ENCODE measurements at regions not wholly inside any gene's neighbourhood (a gene's known extent, or its start where the extent isn't known, plus 50 kb on each side); places are given as distances from the start of the nearest gene placed in this dataset.

DNA sequence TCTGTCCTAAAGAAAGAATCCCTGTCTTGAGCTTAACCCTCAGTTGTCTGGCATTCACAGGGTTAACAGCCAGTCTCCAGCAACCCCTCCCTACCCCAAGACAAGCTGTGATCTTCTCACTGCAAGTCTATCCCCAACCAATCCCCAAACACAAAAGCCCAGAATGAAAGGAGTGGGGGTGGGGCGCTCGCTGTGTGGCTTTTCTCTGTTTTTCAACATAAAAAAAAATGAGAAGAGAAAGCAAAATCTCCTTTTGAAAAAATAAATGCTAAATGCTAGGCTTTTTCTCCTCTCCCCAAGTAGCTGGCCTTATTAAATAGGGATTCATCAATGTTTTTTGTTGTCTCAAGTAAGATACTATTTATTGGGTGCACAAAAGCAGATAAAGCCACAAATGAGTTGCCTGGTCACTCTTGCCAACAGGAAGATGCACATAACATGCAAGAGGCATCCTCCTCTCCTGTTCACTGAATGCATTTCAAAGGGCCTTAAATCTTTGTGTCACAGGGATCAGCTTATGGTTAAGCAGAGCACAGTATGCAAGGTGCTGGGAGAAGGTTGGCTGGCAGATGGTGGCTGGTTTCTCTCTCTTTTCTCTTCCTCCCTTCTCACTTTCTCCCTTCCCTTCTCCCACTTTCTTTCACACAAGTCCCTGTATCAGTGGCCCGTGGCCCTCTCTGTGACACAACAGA lies 225.6 kb downstream of the CMPK2 start:
- DNase-seq: no peak

DNA sequence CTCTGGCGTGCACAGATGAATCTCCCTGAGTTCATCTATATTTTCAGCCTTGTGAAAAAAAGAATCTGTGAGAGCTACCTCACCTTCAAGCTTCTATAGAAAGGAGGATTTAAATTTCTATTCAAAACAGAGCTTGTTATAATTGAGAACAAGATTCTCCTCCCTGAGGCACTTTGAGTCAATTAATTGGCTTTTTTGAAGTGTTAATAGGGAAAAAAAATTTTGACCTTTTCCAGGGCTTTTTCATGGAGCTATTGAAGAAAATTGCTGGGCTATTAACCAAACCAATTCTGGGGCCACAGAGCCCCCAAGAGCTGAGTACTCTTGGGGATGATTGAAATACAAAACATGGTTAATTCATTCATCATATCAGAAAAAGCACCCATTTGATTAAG lies 225.1 kb downstream of the CMPK2 start:
- DNase-seq: no peak

DNA sequence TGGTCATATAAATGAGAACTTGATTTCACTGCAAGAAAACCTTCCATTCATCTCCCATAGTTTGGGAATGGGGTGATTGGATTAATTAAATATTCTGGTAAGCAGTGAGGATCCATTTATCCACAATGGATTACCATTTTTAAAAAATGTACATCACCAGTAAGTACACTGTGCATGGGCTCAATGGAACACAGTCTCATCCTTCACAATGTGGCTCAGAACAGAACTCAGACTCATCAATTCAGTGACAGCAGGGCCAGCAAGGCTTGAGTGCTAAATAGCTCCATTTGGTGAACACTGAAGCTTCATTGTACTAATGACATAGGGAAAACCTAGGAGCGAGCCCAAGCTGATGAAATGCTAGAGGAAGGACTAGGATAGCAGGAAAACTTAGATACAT lies 223.8 kb downstream of the CMPK2 start:
- DNase-seq: no peak

DNA sequence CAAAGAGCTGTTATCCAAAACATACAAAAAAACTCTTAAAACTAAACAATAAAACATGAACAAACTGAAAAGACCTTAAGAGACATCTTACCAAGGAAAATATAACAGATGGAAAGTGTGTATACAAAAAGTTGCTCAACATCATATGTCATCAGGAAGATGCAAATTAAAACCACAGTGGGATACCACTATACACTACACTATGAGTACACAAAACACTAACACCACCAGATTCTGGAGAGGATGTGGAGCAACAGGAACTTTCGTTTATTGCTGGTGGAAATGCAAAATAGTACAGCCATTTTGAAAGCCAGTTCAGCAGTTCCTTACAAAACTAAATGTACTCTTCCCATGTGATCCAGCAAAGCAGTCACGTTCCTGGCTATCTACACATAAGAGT lies 221.4 kb downstream of the CMPK2 start:
- no peak for DNase-seq

DNA sequence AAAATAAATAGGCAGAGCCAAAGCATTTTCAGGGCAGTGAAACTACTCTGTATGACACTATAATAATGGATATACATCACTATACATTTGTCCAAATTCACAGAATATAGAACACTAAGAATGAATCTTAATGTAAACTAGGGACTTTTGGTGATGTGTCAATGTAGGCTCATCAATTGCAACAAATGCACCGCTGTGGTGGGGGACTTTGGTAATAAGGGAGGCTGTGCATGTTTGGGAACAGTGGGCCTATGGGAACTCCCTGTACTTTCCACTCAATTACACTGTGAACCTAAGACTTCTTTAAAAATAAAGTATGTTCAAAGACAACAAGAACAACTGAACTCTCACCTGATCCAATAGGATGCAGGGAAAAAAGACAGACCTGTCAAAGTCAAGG lies 220.7 kb downstream of the CMPK2 start:
- DNase-seq: no peak

DNA sequence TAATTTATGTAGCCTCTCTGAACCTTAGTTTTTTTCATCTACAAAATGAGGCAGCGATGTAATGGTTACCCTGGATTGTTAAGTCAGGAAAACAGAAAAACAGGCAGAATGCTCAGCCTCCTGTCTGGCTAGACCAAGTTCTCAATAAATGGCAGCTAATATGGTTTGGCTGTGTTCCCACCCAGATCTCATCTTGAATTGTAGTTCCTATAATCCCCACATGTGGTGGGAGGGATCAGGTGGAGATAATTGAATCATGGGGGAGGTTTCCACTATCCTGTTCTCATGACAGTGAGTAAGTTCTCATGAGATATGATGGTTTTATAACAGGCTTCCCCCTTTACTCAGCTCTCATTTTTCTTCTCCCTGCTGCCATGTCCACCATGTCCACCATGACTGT lies 220.0 kb downstream of the CMPK2 start:
- DNase-seq: no peak

DNA sequence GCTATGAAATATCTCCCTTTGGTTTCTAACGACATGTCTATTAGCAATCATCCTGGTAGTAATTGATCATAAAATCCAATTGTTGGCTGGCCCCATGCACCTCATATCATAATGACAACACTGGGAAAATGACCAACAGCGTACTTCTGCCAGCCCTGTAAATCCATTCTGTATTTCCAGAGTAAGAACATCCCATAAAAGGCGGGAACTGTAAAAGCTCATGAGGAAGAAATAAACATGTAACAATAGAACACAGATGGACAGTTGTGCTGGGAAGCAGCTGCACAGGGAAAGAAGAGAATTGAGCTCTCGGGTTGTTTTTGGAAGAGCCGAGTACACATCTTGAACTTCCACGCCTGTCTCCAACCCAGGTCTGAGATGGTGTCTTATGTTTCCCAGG lies 218.7 kb downstream of the CMPK2 start:
- DNase-seq: no peak

DNA sequence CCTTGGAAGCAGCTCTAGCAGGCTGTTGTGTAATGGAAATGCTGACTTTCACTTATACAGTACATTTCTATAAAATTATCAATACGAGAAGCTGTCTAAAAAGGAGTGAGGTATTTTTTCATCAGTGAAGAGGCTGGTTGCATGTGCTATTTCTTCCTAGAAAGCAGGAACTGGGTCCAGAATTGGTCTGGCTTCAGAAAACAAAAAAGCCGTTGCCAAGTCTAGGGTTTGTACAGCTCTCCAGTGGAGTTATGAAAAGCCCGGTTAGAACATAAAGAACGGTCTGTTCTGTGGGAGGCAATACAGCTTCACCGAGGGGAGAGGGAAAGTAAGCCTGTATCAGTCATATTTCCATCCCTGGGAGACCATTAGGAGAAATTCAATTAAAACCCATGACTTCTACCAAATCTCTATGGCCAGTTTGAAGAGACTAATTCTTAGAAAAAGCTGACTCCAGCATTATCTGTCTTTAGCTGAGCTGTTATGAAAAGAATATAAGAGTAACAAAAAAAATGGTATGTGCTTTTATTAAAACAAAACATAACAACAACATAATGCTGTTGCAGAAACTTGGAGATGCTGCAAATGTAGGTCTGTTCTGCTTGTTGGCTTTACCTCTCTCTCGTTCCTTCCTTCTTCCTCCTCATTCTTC lies 217.0 kb downstream of the CMPK2 start:
- DNase-seq: no peak

DNA sequence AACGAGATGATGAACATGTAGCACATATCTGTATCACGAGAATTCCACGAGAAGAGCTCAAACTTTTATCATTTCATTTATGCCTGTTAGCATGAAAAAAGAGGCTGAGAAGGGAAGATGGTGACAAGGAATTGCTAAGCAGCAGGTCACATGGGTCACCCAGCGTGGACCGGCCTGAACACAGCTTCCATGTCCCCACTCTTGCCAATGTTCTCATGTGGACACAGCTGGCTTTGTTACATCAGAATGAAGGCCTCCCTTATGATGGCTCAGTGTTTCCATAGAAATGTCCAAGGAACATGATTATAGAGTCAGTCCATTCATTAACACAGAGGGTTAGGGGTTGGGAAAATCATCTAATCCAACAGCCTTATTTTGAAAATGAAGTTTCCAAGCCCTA lies 215.4 kb downstream of the CMPK2 start:
- no peak for DNase-seq

DNA sequence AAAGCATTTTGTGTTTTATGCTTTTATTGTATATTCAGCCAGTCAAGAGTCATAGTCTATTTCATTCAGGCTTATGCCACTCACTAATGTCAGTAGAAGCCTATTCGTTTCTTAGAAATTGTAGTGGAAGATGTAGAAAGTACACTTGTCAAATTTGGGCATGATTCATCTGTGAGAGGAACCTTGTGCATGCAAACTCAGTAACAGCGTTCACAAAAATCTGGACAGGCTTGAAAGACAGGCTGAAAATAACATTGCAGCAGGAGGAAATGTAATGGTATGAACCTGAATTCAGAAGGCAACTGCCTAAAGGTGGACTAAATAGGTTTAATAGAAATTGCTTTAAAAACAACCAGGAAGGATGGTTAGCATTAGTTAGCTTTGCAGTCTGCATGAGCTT lies 213.5 kb downstream of the CMPK2 start:
- DNase-seq: no peak

DNA sequence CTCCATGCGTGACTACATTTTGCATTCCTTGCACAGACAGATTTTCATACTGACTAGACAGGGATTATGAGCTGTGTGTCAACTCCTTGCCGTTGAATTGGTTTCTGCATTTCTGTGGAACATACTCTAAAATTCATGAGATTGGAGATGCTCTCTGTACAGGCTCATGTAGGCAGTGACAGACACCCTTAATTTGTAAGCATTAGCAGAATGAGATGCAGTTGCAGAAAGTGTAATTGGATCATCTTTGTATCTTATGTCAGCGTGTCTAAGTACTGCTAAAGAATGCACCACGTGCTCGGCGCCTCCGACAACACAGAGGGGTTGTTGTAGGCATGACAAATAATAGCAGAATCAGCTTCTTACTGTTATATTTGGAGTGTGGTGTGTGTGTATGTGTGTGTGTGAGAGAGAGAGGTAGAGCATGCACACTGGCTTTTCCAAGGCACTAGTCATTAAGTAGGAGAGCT lies 212.4 kb downstream of the CMPK2 start:
- DNase-seq: no peak

DNA sequence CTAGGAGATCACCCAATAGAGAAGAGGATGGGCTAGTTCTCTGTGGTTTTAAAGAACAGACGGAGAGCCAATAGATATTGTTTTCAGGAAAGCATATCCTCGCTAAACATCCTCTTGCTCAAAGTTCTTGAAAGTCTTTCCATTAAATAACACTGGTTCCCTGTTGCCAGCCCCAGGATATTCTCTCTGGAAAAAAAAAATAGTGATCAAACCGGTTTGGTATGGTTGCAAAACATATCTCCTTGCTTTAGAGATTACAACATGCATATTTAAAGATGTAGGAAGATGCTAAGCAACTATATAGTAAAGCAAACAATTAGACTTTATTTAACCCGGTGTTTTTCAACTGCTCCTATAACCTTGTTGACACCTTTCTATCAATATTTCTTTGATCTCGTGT lies 211.4 kb downstream of the CMPK2 start:
- DNase-seq: no peak

DNA sequence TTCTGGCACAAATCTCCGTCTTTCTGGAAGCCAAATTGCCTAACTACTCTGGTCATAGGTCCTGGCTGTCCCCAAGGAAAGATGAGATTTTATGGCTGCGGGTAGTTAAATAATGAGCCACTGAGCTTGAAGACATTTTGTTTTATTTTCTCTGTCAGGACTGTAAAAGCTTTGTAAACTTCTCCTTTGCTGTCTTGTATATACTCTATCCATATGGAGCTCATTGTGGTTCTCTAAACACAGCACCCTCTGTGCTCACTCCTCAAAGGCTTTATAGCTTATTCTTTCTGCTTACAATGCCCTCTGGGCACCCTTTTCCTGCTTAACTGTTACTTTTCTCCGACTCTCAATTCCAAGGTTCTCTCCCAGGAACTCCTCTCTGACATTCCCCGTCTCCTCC lies 209.1 kb downstream of the CMPK2 start:
- DNase-seq: no peak

DNA sequence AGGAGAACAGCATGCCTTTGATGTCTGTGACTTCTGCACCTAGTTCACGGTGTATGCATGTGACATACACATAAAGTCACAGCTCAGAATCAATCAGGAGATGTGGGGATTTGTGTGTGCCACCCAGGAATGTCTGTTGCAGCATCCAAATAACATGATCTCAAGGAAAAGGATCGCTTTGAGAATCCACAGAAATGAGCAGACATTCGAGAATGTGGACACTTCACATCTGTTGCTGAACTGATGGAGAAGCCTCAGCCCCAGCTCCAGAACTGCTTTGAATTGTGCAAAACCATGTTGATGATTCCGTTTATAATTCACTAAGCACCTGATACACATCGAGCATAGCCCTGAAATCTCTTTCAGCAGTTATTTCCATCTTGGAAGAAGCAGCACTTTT lies 208.6 kb downstream of the CMPK2 start:
- DNase-seq: no peak

DNA sequence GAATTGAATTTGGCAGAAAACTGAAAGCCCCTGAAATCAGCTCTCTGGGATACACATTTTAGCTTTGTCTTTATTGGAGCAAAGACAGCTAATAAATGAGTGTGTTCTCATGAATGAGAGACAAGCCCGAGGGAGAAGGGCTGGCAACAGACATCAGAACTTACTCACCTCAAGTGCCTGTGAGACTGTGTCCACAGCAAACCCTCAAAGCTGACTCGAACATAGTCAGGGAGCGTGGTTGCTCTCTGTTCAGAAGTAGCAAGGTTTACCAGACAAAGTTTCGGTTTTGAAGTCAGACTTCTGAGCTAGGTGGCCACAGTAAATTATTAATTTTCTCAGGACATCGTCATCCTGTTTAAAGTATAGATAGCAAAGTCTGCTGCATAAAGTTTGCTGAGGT lies 207.9 kb downstream of the CMPK2 start:
- DNase-seq: no peak

DNA sequence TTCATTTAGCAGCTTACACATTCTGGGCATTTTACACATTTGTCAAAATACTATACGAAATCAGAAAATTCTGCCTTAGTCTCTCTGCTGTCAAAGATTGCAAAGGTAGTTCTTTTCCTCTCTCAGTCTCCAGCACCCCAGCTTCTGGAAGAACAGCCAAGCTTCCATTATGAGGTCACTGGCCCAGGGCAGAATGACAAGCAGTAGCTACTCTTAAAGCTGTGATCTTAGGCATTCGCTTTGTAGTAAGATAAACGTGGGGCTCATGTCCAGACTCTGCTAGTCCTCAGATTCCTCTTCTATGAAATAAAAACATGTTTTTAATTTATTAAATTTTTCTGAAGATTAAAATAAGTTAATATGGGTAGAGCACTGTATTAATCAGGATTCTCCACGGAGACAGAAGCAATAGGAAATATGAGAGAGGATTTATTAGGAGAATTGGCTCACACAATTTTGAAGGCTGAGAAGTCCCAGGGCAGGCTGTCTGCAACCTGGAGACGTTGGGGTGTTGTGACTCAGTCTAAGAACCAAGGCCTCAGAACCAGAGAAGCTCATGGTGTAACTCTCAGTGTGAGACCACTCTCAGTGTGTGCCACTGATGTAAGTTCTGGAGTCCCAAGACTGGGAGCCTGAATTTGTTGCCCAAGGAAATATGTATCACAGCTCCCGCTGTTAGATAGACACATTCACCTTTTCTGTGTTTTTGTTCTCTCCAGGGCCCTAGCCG lies 201.2 kb downstream of the CMPK2 start:
- DNase-seq: no peak

DNA sequence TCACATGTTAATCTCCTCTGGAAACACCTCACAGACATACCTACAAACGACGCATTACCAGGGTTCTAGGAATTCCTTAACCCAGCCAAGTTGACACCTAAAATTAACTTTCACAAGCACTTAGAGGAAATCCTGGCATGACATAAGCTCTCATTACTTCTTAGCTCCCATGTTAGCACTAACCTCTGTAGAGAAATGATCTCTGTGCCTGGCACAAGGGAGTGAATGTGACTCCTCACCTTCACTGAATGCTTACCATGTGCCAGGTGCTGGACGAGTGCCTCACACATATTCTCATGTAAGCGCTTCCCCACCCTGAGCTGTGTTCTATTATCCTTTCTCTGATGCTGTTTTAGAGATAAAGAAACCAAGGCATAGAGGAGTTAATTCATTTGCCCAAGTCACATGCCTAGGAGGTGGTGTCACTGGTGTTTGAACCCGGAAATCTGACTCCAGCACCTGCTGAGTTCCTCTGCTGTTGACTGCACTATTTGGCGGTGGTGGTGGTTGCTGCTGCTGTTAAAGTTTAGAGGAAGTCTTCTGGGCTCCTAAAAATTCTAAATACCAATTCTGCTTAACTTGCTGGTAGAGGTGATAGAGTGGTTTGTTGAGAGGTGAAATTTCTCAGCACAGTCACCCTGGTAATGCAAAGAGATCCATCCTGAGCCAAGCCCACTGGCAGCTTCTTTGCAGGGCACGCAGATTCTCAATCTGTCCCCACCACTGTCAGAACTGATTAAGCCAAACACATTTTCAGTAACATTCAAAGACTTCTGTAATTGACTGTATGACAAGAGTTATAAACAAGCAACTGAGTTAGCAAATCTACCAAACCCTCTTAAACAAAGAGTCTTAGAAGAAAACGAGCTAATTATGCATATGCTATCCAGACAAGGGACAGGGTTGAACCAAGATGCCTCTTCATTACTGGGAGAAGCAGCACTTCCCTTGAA lies 200.3 kb downstream of the CMPK2 start:
- no peak for DNase-seq

DNA sequence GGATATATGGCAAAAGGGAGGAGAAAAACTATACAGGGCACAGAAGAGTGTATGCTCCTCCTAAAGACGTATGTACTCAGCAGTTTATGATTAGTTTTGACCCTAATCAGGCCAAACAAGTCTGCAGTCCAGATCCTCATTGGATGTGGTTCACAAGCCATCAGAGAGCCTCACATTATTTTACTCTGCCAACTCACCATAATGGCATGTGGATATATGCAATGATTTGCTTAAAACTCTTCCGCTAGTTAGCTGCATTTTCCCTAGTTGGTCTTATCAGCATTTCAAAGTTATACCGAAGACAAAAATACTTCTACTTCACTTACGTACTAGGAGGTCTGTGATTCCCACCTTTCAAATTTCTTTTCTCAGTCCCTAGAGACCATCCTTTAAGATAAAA lies 198.4 kb downstream of the CMPK2 start:
- no peak for DNase-seq

DNA sequence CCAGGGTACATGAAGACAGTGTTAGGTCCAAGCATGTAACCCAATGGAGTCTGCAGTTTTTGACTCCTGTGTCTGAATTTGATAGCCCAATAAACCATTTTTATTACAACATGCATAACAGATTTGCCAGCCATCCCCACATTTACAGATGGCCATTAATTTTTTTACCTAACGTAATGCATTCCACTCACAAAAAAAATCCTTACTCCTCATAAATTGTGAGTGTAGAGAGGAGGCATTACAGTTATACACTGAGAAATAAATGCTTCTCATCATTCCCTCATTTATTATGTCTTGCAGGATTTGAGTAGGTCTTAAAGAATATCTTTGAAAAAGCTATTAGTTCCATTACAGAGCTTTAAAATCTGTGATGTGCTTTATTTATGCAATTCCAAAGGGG lies 193.8 kb downstream of the CMPK2 start:
- DNase-seq: no peak

DNA sequence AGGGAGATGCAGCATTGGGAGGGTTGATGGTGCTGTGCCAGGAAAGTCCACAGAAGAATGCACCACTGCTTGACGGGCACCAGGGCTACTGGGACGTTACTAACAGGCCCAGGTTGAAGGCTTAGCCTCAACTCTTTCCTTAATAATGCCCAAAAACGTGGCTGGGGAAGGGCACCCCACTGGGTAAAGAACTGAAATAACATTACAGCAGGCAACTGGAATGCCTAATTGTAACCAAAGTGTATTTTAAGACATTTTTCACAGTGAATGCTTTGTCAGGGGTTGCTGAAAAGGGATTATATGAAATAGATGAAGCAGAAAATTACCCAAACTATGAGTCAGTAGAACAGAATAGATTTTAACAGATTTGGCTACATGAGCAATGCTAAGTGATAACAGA lies 191.3 kb downstream of the CMPK2 start:
- DNase-seq: no peak

DNA sequence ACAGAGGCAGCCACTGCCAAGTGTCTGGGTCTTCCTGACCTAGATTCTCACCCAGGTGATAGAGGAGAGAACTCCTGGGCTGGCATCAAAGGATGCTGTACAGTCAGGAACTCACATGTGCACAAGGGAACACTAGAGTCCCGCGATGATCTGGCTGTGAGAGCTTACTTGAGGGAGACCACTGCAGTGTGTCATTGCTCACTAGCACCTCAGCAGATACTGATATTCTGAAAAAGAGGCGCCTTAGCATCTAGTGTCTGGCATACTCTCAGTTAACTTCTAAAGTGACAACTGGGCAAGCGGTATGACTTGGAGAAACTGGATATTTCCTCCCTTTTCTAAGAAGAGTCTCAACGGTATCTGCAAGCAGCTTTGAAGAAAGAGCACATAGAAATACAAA lies 189.9 kb downstream of the CMPK2 start:
- DNase-seq: no peak

DNA sequence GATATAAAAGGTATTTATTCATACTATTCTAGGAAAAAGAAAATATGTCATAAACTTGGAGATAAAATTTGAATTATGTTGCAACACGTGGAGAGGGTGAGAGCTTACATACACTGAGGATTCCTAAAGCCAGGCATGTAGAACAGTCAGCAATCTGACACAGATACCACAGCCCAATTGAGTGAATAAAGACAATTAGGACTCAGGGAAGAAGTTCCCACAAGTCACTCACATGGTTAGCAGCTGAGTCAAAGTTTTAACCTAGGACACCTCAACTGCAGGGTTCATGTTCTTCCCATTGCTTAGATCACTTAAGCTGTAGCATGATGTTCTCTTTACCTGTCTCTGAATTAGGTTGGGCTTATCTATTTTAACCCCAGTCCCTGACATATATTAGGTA lies 189.5 kb downstream of the CMPK2 start:
- no peak for DNase-seq

DNA sequence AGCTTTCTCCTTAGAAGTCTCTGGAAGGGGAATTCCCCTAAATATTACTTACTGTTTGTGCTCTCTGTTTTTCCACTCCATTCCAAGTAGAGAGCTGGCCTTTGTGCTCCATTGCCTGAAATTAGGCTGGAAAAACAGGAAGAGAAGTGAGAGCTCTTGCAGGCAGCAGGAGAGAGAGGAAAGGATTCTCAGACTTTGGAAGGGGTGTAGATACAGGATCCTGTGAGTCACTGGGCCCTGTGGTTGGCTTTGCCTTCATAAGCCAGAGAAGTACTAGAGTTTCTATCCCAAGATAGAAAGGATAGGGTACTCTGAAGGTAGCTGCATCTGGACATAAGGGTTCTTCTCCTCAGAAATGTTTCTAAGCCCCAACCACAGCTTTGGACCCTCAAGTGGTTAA lies 188.9 kb downstream of the CMPK2 start:
- no peak for DNase-seq

All from hematopoietic multipotent progenitor cell treated with erythropoietin and hydrocortisone succinate and interleukin-3 and kit ligand, for 4 days (in vitro differentiated cells).